HG03565 (cell line): ENCODE measurements at regions not wholly inside any gene's neighbourhood (a gene's known extent, or its start where the extent isn't known, plus 50 kb on each side); places are given as distances from the start of the nearest gene placed in this dataset.

Experiments
- ATAC-seq: cut with Tn5 transposase; IDR thresholded peaks from one replicate; pipeline ENCODE4 v1.9.1; 2021; ENCODE audit warnings: mild to moderate bottlenecking, moderate library complexity; ENCODE audit not compliant: unreplicated experiment

DNA sequence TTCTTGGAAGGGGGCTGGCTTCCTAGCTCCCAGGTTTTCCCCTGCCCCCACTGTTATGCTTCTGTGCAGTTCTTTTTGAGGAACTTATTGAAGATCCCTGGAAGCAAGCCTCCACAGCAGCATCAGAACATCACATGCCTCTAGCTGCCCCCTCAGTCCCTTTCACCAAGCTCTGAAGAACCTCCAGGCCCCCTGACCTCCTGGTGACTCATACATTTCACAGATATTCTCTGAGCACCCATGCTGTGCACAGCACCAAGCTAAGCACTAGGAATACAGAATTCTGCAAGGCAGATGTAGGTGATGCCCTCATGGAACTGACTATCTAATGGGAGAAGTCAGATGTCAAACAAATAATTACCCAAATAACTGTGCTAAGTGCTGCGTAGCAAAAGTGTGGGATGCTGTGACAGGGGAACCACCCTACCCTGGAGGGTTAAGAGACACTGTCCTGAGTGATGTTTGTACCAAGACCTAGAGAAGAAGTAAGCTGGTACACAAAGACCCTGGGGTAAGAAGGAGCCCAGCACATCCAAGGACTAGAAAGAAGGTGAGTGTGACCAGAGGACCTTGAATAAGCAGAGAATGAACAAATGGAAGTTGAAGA lies 213.7 kb upstream of the NR4A3 start:
- ATAC-seq: no peak

DNA sequence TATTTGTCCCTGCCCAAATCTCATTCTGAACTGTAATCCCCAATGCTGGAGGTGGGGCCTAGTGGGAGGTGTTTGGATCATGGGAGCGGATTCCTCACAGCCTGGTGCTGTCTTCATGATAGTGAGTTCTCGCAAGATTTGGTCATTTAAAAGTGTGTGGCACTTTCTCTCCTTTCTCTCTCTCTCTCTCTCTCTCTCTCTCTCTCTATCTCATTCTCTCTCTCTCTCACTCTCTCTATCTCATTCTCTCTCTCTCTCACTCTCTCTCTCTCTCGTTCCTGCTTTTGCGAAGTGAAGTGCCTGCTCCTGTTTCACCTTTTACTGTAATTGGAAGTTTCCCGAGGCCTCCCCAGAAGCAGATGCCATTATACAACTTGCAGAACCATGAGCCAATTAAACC lies 207.3 kb upstream of the NR4A3 start:
- ATAC-seq: no peak

DNA sequence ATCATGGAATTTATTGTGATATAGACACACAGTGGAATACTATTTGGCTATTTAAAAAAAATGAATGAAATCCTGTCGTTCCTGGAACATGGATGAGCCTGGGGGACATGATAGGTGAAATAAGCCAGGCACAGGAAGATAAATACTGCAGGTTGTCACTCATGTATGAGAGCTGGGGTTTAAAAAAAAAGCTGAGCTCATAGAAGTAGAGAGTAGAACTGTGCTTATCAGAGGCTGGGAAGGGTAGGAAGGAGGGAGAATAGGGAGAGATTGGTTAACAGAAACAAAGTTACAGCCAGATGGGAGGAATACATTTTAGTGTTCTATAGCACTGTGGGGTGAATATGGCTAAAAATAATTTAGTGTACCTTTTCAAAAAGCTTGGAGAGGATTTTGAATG lies 200.6 kb upstream of the NR4A3 start:
- ATAC-seq: no peak

DNA sequence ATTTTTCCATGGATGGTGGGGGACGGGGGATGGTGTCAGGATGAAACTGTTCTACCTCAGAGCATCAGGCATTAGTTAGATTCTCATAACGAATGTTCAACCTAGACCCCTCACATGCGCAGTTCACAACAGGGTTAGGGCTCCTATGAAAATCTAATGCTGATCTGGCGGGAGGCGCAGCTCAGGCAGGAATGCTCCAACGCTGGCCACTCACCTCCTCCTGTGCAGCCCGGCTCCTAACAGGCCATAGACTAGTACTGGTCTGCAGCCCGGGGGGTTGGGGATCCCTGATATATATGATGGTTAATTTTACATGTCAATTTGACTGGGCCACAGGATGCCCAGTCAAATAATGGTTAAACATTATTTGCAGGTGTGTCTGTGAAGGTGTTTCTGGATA lies 199.0 kb upstream of the NR4A3 start:
- ATAC-seq: no peak

DNA sequence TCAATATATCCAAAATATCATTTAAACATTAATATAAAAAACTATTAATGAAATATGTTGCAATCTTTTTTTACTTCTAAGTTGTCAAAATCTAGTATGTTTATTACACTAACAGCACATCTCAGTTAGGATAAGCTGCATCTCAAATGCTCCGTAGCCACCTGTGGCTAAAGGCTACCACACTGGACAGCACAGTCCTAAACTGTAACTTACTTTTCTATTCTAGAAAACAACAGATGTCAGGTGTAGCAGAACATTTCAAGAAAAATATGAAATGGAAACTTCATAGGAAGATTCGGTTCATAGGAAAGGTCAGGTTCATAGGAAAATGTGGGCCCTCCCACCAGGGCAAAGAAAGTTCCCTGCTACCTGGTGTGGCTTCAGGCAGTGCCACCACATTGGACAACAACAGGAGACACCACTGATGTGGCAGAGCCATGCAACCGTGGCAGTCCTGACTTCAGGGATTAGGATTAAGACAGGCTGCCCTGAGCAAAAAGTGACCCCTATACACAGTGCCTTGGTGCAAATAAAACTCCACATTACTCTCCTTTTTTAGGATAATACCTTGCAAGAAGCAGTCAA lies 197.8 kb upstream of the NR4A3 start:
- no peak for ATAC-seq

DNA sequence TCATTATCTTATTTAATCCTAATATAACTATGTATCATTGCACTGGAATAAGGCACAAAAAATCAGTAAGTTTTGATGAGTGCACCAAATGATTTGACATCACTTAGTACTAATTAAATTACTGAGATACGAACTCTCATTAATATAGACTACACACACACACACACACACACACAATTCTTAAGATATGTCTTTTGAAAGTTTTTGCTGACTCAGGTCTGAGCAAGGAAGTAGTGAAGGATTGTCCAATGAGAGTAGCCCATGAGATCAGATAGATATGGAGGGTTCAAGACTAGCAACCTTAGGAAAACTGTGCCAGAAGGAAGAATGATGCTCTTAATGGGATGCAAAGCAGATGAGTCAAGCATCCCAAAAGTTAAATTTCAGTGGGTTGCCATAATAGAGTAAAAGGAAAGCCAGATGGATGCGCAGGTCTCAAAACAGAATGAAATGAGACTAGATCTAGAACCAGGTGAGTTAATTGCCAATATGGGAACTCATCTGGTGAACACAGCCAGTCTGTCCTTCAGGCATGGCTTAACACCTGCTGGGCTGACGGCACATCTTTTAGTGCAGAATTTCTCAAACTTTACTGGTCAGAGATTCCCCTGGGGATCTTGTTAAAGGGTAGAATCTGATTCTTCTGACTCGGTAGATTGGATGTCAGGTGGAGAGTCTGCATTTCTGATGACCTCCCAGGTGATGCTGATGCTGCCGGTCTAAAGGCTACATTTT lies 197.0 kb upstream of the NR4A3 start:
- ATAC-seq: no peak

DNA sequence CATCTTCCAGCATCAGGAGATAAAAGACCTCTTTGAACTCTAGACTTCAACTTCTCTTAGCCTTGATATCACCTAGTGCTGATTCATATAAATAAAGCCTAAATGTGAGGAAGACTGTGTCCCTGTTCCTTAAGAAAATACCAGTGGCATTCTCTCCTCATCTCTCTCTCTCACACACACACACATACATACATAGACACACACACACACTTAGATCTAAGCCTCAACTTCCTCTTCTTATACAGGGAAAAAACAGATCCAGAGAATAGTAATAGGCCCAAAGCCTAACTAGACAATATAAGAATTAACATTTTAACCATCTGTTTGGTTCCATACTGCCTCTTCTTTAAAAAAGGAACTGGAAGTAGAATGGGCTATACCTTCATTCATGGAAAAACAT lies 195.3 kb upstream of the NR4A3 start:
- no peak for ATAC-seq

DNA sequence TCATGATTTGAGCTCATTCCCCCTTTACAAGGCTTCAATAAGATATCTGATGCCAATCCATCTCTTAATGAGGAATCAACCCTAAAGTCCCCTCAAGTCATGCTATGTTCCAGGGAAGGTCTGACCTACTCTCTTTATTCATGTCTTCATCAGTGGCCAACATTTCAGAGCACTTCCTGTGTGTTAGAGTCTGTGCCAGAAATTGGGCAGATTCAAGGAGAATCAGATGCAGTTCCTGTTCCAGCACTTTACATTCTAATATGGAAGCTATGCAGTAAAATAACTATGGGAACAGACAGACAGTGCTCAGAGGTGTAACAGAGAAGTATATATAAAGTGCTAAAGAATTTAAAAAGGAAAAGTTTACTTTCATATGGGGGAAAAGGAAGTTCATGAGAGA lies 193.4 kb upstream of the NR4A3 start:
- no peak for ATAC-seq

DNA sequence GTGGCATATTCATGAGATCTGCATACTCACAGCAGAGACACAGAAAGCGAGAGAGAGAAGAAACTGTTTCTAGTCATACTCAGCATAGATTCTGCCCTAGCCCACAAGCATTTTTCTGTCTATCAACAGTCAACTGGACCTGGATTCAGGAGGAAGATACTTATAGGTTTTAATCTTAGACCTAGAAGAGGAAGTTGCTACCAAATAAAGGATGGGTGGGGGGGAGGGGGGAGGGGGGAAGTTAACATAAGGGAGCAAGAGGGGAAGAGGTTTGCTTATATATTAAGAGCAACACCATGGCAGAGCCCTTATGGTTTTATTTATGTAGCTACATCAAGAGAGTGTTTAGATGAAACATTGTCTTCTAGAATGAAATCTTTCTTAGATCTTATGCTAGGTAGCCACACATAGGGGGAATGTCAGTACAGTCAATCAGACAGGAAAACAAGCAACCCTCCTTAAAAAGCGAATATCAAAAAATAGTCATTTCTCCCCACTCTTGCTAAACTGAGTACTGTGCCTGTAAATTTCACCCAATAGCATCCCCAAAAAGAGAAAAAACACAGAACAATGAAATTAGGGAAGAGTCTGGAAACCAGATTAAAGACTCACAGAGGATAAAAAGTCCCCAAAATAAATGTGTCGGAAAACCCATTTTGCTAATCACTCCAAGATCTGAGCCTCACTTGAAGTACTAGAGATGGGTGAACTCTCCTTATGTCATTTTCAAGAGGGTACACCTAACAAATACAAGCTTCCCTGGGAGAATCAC lies 192.7 kb upstream of the NR4A3 start:
- no peak for ATAC-seq

DNA sequence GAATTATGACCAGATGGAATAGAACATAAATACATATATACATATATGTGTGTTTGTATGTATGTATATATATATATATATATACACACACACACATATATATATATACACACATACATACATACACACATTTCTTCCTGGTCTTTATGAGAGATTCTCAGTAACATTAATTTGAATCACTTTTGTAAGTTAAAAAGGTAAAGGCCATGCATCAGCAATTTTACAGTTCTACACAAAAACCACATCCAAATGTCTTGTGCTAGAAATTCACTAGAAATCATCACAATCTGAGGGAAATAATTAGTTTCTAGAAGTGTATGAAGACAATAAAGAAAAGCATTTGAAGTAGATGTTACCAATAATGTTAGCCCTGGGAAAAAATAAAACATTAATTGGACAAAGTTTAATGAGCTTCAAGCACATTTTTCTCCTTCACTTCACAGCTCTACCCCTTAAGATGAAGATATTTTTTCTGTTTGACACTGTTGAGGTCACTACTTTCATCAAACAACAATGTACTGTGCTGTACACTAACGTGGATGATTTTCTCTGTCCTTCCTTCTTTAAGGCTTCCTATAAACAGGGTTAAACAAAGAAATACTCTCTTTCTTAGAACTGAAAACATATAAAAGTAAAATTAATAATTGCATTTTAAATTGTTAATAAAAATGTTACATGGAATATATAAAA lies 189.2 kb upstream of the NR4A3 start:
- ATAC-seq: no peak

DNA sequence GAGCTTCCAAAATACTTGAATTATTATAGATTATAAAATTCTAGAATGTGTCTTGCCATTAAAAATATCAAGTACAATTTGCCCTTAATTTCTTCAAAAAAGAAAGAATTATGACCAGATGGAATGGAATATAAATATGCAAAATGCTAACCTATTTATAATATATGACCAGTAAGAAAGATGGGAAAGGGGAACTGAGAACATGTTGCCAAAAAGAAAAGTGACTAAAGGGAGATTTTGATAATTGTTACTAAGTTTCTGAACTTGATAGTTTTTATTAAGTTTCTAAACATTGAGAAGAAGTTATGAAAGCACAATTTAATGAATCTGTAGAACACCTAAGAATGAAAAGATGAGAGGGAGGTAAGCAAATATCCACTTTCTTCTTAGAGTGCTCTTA lies 188.4 kb upstream of the NR4A3 start:
- ATAC-seq: no peak

DNA sequence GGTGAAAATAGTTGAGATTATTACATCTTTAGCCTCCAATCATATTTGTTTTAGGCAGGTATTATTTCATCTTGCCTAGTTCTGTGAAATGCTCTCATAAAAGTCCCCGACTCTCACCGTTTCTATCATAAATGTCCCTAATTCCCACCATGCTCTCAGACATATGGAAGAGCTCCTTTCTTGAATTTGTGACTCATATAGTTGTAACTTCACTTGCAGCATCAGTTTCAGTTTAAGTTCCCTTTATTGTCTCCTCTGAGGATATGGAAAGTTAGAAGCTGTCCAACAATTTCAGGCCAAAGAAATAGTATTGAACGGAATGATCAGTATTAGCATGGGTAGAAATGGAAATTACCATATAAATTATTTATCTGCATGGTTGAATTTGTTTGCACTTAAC lies 187.5 kb upstream of the NR4A3 start:
- ATAC-seq: no peak

DNA sequence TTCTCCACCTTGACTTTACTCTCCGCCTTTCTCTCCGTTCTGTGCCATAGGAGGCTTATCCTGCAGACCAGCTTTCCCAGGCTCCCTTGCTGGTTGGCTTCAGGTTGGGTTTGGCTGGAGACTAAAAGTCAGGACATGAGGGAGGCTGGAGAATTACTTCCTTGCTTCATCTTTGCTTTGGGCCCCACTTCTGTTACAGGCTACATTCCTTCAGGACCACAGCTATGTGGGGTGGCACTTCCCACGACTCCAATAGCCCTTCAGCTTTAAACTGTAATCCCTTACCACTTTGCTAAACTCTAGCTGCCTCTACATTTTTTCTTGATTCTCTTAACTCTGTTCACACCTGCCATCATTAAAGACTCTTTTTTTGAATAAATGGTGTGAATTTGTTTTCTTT lies 186.7 kb upstream of the NR4A3 start:
- ATAC-seq: no peak

DNA sequence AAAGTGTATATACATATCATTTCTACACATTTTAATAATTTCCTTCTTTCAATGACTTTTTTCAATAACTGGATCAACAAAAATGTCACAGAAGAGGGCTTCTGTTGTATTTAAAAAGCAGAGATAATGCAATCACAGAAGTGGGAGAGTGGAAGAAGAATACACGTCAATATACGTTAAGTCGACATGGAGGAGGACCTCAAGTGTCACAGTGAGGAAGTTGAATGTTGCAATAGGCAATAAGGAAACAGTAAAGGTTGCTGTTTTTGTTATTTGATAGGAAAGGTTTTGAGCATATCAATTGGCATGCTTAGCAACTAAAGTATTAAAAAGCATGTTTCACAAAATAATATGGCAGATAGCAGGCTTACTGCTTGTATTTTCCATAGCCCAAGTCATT lies 184.0 kb upstream of the NR4A3 start:
- ATAC-seq: no peak

DNA sequence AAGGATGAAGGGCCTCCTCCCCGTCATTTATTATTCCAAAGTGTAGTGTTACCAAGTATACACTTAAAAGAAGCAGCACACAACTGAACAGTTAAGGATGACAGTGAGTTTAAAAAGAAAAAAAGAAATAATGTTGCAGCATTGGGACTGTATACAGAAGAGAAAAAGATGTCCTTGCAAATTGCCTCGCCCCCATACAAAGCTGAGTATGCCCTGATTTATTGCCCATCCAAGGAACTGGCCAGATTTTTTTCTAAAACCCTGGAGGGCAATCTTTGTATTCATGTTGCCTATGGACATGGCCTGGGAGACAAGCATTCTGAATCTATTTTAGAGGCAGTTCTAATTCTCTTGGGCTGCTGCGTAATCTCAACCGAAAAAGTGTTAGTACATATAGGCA lies 182.7 kb upstream of the NR4A3 start:
- ATAC-seq: no peak

DNA sequence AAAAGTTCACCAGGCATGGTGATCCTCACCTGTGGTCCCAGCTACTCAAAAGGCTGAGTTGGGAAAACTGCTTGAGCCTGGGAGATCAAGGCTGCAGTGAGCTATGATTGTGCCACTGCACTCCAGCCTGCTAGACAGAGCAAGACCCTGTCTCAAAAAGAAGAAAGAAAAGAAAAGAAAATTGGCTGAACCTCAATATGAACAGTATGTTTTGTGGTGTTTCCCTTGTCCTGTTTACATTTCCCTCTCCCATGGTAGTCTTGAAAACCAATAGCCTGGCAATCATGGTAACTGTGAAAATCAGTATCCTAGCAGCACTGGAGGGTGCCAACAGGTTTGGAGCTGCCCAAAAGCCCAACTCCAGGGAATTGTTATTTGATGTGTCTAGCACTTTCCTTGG lies 174.1 kb upstream of the NR4A3 start:
- no peak for ATAC-seq

DNA sequence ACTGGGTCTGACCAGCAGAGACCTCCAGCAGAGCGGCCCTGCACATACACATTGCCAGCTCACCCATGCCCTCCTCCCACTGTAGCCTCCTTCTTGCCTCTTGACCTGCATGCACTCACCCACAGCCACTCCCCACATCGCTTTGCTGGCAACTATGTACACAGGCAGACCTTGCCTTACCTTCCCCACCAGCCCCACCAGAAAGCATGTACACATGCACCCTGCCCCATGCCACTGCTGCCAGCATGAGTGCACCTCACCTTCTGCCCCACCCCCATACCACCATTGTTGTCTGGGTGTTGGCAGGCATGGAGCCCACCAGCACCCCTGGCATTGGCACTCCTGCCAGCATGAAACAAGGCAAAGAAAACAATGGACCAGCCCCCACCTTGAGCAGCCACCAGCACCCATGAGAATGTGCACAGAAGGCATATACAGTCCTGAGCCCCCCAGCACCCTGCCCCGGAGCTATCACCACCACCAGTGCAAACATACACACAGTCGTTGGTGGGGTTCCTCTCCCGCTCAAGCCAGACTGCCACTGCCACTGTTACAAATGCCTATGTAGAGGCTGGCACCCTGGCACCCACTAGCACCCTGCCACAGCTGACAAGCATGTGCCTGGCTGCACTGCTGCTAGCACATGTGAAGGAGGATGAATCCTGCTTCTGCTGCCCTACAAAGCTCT lies 171.4 kb upstream of the NR4A3 start:
- ATAC-seq: no peak

DNA sequence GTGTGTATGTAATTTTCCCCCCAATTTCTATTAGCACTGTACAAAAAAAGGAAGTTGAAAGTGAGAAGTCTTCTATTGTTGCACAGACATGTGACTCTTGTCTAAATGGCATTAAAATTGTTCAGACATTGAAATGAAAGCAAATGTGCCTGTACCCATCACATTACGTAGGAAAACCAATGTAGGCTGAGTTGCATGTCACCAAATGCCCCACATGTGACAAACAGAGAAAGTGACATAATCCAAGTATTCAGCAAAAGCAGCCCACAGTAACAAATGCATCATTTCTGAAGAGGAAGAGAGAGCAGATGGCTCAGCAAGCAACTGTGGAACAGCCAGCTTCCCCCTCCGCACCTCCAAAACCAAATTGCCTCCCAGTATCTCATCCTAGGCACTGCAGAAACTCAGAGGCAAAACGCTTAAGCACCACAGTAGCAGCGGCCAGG lies 161.5 kb upstream of the NR4A3 start:
- ATAC-seq: peak; percentile 84

DNA sequence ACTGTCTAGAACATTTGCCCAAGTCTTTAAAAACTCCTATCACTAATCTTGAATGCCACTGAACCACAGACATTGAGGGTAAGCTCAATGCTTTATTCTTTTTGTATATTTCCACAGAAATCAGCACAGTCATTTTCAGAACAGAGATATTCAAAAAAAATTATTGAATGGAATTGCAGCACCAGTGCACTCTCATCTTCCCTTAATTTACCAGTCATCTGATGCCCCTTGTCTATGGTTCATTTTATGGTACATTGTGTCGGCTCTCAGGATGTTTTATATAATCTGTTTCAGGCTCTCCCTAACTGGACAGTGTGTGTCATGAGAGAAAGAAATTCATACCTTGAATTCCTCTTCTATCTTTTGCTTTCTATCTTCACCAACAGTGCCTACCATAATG lies 158.4 kb upstream of the NR4A3 start:
- no peak for ATAC-seq

DNA sequence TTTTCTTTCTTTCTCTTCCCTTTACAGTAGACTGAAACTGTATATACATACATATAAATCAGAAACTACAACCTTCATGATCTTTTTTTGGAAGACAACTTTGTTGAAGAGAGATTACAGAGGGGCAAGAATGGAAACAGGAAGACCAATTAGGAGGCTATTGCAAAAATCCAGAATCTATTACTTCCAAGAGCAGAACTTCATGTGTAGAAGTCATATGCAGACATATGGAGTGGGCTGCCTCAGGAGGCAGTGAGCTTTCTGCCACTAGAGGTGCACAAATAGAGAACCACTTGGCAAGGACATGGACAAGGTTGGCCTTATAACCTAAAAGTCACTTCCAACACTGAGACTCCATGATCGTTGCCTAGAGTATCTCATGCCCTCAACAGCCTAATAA lies 157.8 kb upstream of the NR4A3 start:
- no peak for ATAC-seq

DNA sequence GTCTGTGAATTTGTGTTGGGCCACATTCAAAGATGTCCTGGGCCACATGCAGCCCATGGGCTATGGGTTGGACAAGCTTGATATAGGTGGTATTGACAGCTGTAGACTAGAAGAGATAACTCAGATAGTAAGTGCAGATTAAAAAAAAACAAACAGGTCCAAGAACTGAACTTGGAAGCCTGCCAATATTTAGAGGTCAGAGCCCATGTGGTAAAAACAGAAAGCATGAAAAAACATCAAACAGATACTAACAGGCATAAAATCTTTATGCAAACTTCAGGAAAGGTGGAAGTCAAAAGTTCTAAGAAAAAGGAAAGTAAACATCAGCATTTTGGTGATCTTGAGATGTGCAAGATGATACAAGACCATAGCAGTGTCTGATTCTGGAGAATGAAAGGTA lies 155.1 kb upstream of the NR4A3 start:
- no peak for ATAC-seq
